Ovary (tissue), 7 donors: ENCODE measurements at regions not wholly inside any gene's neighbourhood (a gene's known extent, or its start where the extent isn't known, plus 50 kb on each side); places are given as distances from the start of the nearest gene placed in this dataset.

Source experiments
- DNase-seq, 5 donors: peaks; one replicate each; pipeline ENCODE4 v3.0.0-alpha.2; 2019 to 2020
- H3K27ac ChIP-seq, 2 donors: fragments of 200-600 bp; one replicate each; pipeline versions ENCODE4 v1.5.1 to v1.8.0; 2019 to 2022
- H3K27me3 ChIP-seq: fragments of 200-600 bp; one replicate; pipeline ENCODE4 v1.8.0; 2022
- H3K36me3 ChIP-seq: fragments of 200-600 bp; sonication (generic); one replicate; pipeline ENCODE4 v1.5.1; 2019
- H3K4me1 ChIP-seq: one replicate; pipeline ENCODE4 v1.8.1; 2013; ENCODE audit warnings: mild to moderate bottlenecking, moderate library complexity; ENCODE audit not compliant: insufficient read depth
- H3K4me3 ChIP-seq: fragments of 200-600 bp; sonication (generic); one replicate; pipeline ENCODE4 v1.5.1; 2017
- H3K9me3 ChIP-seq, 2 donors: fragments of 200-600 bp in 1 of 2; sonication (generic) in 1 of 2; one replicate each; pipeline versions ENCODE4 v1.5.1 to v1.8.1; 2013 to 2019; ENCODE audit warnings: mild to moderate bottlenecking in 1 of 2, moderate library complexity in 1 of 2
- EP300 ChIP-seq: sonication (generic); formaldehyde crosslinking; IDR thresholded peaks from one replicate; pipeline ENCODE4 v1.6.1; 2017; ENCODE audit warnings: antibody characterized with exemption
- POLR2A ChIP-seq: fragments of 450-650 bp; IDR thresholded peaks from one replicate; pipeline ENCODE4 v1.6.1; 2017; ENCODE audit warnings: antibody characterized with exemption, mild to moderate bottlenecking, moderate library complexity
- WGBS, 3 donors: extraction: QIAGEN DNeasy Blood & Tissue Kit in 1 of 3; methylation state at CpG; one replicate each; pipeline versions ENCODE4 v1.1.5 to v1.1.7; 2013 to 2017; 5-methylcytosine and 5-hydroxymethylcytosine counted together
- intact Hi-C, 4 donors: fragments of 100-400 bp; cut with DNase I; formaldehyde crosslinking; loops; one replicate each; pipeline versions ENCODE4 v1.11.0 to v1.15.1; 2022 to 2023
- TF ChIP-seq, protein P1 (sequence below), 3 donors: fragments of 450-650 bp in 2 of 3; fragments of 200-600 bp in 1 of 3; IDR thresholded peaks; one replicate each; pipeline versions ENCODE4 v1.5.1 to v1.8.0; 2016 to 2022; ENCODE audit warnings: antibody characterized with exemption in 3 of 3, mild to moderate bottlenecking in 1 of 3
- donor health status: DM: no; HTN: no; CAD: no; lungs with moderate emphysema.
- donor health status: DM: no; HTN: no; CAD: no.
- donor health status: Bipolar disorder and iron deficiency.
- donor health status: DM: no; HTN: no; CAD: no.
- donor health status: DM: yes; HTN: yes; CAD: no.

DNA sequence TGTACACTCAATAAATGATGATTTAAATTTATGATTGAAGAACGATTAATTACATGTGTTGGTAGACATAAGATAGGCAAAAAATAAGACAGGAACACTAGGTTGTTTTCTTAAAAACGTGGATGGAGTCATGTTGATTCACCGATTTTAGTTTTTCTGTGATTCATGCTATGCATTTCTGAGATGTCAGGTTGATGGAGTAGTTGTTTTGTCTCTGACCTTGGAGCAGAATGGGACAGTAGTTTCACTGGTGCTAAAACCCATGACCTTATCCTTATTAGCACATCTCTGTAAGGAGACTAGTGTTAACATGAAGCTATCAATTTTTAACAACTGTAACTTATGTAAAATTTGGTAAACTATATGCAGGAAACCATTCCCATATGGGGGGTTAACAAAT is 611.6 kb upstream of the FZD8 start:
- H3K27ac ChIP-seq: no peak overlapping the region
- intact Hi-C loops: no loop called here
- H3K4me3 ChIP-seq: no peak overlapping the region
- H3K36me3 ChIP-seq: no peaks in the 10 kb centered on the region
- DNase-seq: no peak
- TF ChIP-seq POLR2A (no peak), EP300 (no peak)
- TF ChIP-seq, protein P1, sequence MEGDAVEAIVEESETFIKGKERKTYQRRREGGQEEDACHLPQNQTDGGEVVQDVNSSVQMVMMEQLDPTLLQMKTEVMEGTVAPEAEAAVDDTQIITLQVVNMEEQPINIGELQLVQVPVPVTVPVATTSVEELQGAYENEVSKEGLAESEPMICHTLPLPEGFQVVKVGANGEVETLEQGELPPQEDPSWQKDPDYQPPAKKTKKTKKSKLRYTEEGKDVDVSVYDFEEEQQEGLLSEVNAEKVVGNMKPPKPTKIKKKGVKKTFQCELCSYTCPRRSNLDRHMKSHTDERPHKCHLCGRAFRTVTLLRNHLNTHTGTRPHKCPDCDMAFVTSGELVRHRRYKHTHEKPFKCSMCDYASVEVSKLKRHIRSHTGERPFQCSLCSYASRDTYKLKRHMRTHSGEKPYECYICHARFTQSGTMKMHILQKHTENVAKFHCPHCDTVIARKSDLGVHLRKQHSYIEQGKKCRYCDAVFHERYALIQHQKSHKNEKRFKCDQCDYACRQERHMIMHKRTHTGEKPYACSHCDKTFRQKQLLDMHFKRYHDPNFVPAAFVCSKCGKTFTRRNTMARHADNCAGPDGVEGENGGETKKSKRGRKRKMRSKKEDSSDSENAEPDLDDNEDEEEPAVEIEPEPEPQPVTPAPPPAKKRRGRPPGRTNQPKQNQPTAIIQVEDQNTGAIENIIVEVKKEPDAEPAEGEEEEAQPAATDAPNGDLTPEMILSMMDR (IDR thresholded peaks at IDR 0.05): no peak
- H3K27me3 ChIP-seq: no peaks in the 10 kb centered on the region
- H3K9me3 ChIP-seq: no peaks in the 10 kb centered on the region
- 55 to 68% (median 63%) methylated on average over 3 of the region's 3 CpGs for WGBS, 3 donors
- H3K4me1 ChIP-seq: peaks cover 1% of the 10 kb centered on the region

DNA sequence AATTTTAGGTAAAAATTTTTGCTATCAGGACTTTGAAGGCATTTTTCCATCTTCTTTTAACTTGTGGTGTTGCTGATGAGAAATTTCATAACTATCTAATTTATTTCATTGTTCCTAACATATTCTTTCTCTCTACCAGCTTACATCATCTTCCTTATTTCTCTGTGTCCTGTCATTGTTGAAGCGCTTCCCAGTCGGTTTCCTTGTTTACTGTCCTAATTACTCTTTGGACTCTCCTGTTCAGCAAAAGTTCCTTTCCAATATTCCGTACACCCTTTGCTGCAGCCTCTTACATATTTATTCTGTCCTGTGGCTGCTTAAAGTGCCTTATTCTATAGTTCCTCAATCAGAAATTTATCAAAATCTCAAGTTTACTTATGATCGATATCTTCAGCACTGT is 609.0 kb upstream of the FZD8 start:
- Histone ChIP-seq H3K4me1 (peaks cover 1% of the 10 kb centered on the region), H3K36me3 (no peaks in the 10 kb centered on the region), H3K27me3 (no peaks in the 10 kb centered on the region), H3K4me3 (no peak overlapping the region), H3K9me3 (no peaks in the 10 kb centered on the region), H3K27ac (no peak overlapping the region)
- 80 to 94% (median 94%) methylated on average over 4 of the region's 4 CpGs for WGBS, 3 donors
- TF ChIP-seq POLR2A (no peak), EP300 (no peak)
- TF ChIP-seq, protein P1 (IDR thresholded peaks at IDR 0.05): no peak
- intact Hi-C loops: no loop called here
- no peak for DNase-seq

DNA sequence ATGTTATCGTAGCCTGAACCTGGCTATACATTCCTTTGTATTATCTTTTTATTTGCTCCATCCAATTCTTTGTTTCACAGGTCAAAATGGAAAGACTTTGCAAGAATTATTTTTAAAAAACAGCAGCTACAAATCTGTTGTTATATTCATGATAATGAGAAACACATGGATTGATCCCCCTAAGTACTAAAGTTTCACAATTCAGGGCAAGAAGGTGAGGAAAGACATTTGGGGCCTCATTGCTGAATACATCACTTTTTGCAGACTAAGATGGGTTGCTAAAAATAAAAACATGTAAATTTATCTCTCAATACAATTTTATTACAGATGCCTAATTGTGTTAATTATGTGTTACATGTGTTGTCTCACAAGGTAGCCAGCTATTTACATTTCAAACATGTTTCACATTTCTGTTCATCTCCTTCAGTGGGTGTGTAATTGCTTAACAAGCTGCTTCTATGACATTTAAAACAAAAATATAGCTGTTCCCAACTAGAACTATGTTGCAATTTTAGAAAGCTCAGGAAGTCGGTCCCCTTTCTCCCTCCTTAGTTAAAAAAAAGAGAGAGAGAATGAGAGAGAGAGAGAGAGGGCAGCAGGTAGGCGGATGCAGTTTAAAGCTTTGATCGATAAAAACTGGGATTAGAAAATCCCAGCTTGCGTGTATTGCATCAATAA is 606.3 kb upstream of the FZD8 start:
- H3K36me3 ChIP-seq: no peaks in the 10 kb centered on the region
- no peak overlapping the region for H3K4me3 ChIP-seq
- H3K27ac ChIP-seq: no peak overlapping the region
- TF ChIP-seq EP300: no peak
- no peak for TF ChIP-seq POLR2A
- TF ChIP-seq, protein P1 (IDR thresholded peaks at IDR 0.05): no peak
- H3K9me3 ChIP-seq: no peaks in the 10 kb centered on the region
- no peaks in the 10 kb centered on the region for H3K27me3 ChIP-seq
- WGBS, 3 donors: 58 to 65% (median 64%) methylated on average over 5 of the region's 5 CpGs
- no peak for DNase-seq
- H3K4me1 ChIP-seq: no peaks in the 10 kb centered on the region
- intact Hi-C loops: no loop called here

DNA sequence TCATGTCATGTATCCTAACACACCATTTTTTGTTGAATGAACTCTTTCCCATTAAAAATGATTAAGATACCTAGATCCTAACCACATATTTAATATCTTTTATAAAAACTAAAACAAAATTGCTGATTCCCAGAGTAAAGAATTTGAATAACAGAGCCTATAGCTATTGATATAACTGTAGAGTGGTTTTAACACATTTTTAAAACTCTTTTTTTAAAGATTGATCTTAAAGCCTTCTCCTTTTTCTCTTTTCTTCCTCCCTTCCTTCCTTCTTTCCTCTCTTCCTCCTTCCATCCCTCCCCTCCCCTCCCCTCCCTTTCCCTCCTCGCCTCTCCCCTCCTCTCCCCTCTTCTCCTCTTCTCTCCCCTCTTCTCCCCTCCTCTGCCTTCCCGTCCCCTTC is 605.4 kb upstream of the FZD8 start:
- no peaks in the 10 kb centered on the region for H3K4me1 ChIP-seq
- no peaks in the 10 kb centered on the region for H3K27me3 ChIP-seq
- WGBS, 3 donors: 80 to 94% (median 91%) methylated on average over 2 of the region's 2 CpGs
- no peak for TF ChIP-seq EP300
- TF ChIP-seq, protein P1 (IDR thresholded peaks at IDR 0.05): no peak
- no peak for TF ChIP-seq POLR2A
- no peak overlapping the region for H3K4me3 ChIP-seq
- DNase-seq: no peak
- no peak overlapping the region for H3K27ac ChIP-seq
- no peaks in the 10 kb centered on the region for H3K36me3 ChIP-seq
- intact Hi-C loops: no loop called here
- H3K9me3 ChIP-seq: no peaks in the 10 kb centered on the region
